Thoracic aorta (tissue), 2 donors: ENCODE measurements at regions not wholly inside any gene's neighbourhood (a gene's known extent, or its start where the extent isn't known, plus 50 kb on each side); places are given as distances from the start of the nearest gene placed in this dataset.

Experiments
- ATAC-seq: fragments of 150-250 bp; one replicate; pipeline ENCODE4 v1.8.0; 2017; ENCODE audit warnings: low read depth; ENCODE audit not compliant: insufficient number of reproducible peaks, low FRiP score
- DNase-seq: peaks from one replicate; pipeline ENCODE4 v3.0.0-alpha.2; 2020; ENCODE audit warnings: low spot score
- H3K27ac ChIP-seq, 2 donors: fragments of 200-600 bp; sonication (generic); 1 replicate in 1 of 2; 2 replicates in 1 of 2; pipeline ENCODE4 v1.5.1; 2016; ENCODE audit warnings: mild to moderate bottlenecking in 2 of 2, moderate library complexity in 2 of 2
- H3K27me3 ChIP-seq: fragments of 200-600 bp; sonication (generic); replicated peaks from 2 replicates; pipeline ENCODE4 v1.6.0; 2016; ENCODE audit warnings: mild to moderate bottlenecking; ENCODE audit not compliant: insufficient read depth
- H3K36me3 ChIP-seq: fragments of 200-600 bp; sonication (generic); one replicate; pipeline ENCODE4 v1.5.1; 2016
- H3K4me1 ChIP-seq, 2 donors: fragments of 200-600 bp; sonication (generic); 1 replicate in 1 of 2; 2 replicates in 1 of 2; pipeline versions ENCODE4 v1.5.1 to v1.6.0; 2016; ENCODE audit warnings: low read depth in 2 of 2, mild to moderate bottlenecking in 1 of 2; ENCODE audit not compliant: control insufficient read depth in 1 of 2
- H3K4me3 ChIP-seq: fragments of 200-600 bp; sonication (generic); 2 replicates; pipeline ENCODE4 v1.5.1; 2016; ENCODE audit warnings: mild to moderate bottlenecking
- H3K9me3 ChIP-seq: fragments of 200-600 bp; sonication (generic); 2 replicates; pipeline ENCODE4 v1.5.1; 2016
- CTCF ChIP-seq: fragments of 200-600 bp; sonication (generic); IDR thresholded peaks from one replicate; pipeline ENCODE4 v1.5.1; 2019; ENCODE audit warnings: antibody characterized with exemption

GRCh38 chr12:97387844-97388243 lies 74.8 kb upstream of the RMST start:
- Histone ChIP-seq H3K4me1 (no peaks in the 10 kb centered on the region), H3K36me3 (no peaks in the 10 kb centered on the region), H3K4me3 (no peak overlapping the region), H3K27ac (no peak overlapping the region), H3K27me3 (no peaks in the 10 kb centered on the region), H3K9me3 (no peaks in the 10 kb centered on the region)
- ATAC-seq (no peak), DNase-seq (no peak)
- TF ChIP-seq CTCF: no peak

- Histone ChIP-seq H3K4me1 (no peaks in the 10 kb centered on the region), H3K27ac (no peak overlapping the region), H3K27me3 (no peaks in the 10 kb centered on the region), H3K9me3 (no peaks in the 10 kb centered on the region), H3K4me3 (no peak overlapping the region), H3K36me3 (no peaks in the 10 kb centered on the region)
- ATAC-seq (no peak), DNase-seq (no peak)
- TF ChIP-seq CTCF: no peak
These were observed 67.9 kb upstream of the RMST start for GRCh38 chr12:97394657-97395056.

GRCh38 chr12:97397008-97397407 lies 65.6 kb upstream of the RMST start:
- H3K36me3 ChIP-seq: no peaks in the 10 kb centered on the region
- no peak for ATAC-seq
- no peak for TF ChIP-seq CTCF

GRCh38 chr12:97398704-97399103 lies 63.9 kb upstream of the RMST start:
- Histone ChIP-seq H3K9me3 (no peaks in the 10 kb centered on the region), H3K27ac (no peak overlapping the region), H3K4me1 (no peaks in the 10 kb centered on the region), H3K36me3 (no peaks in the 10 kb centered on the region), H3K27me3 (no peaks in the 10 kb centered on the region), H3K4me3 (no peak overlapping the region)
- ATAC-seq: no peak
- DNase-seq: no peak
- TF ChIP-seq CTCF: no peak

More at GRCh38 chr12:97397008-97397407, 65.6 kb upstream of the RMST start:
- no peak for DNase-seq
- no peak overlapping the region for H3K27ac ChIP-seq
- H3K4me1 ChIP-seq: no peaks in the 10 kb centered on the region
- no peaks in the 10 kb centered on the region for H3K27me3 ChIP-seq
- no peaks in the 10 kb centered on the region for H3K9me3 ChIP-seq
- H3K4me3 ChIP-seq: no peak overlapping the region

- Histone ChIP-seq H3K4me3 (no peak overlapping the region), H3K4me1 (no peaks in the 10 kb centered on the region), H3K27ac (no peak overlapping the region), H3K9me3 (no peaks in the 10 kb centered on the region), H3K27me3 (no peaks in the 10 kb centered on the region), H3K36me3 (no peaks in the 10 kb centered on the region)
- no peak for TF ChIP-seq CTCF
- DNase-seq (no peak), ATAC-seq (no peak)
These were observed 58.5 kb upstream of the RMST start for GRCh38 chr12:97404093-97404492.
